ENCODE measurements at regions not wholly inside any gene's neighbourhood (a gene's known extent, or its start where the extent isn't known, plus 50 kb on each side); places are given as distances from the start of the nearest gene placed in this dataset.

DNA sequence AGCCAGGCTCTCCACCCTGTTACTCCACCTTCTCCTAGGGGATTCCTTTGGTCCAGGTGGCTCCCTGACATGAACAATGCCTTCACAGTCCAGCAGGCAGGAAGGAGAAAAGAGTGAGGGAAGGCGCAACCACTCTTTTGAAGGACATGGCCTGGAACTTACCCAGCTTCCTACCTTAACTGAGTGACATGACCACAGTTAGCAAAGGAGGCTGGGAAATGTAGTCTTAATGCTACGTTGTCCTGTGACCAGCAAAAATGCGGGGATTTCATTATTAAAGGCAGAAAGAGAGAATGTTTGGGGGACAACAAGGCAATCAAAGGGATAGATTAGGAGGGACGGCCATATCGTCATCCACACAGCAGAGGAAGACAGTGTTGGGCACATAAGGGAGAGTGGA is 100.3 kb upstream of the ERCC6L2 start:
- H3K4me3 ChIP-seq, result no peak overlapping the region
- DNase-seq (no peak), ATAC-seq (no peak)
- intact Hi-C loops (cut with DNase I), result no loop called here
- peaks cover 5 to 8% of the 10 kb centered on the region in 2 donors for H3K4me1 ChIP-seq
- peaks cover 0 to 31% of the 10 kb centered on the region in 2 donors for H3K27me3 ChIP-seq
- TF ChIP-seq, protein P1, sequence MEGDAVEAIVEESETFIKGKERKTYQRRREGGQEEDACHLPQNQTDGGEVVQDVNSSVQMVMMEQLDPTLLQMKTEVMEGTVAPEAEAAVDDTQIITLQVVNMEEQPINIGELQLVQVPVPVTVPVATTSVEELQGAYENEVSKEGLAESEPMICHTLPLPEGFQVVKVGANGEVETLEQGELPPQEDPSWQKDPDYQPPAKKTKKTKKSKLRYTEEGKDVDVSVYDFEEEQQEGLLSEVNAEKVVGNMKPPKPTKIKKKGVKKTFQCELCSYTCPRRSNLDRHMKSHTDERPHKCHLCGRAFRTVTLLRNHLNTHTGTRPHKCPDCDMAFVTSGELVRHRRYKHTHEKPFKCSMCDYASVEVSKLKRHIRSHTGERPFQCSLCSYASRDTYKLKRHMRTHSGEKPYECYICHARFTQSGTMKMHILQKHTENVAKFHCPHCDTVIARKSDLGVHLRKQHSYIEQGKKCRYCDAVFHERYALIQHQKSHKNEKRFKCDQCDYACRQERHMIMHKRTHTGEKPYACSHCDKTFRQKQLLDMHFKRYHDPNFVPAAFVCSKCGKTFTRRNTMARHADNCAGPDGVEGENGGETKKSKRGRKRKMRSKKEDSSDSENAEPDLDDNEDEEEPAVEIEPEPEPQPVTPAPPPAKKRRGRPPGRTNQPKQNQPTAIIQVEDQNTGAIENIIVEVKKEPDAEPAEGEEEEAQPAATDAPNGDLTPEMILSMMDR (IDR thresholded peaks at IDR 0.05), result no peak
- H3K9me3 ChIP-seq, result no peaks in the 10 kb centered on the region
- H3K27ac ChIP-seq, result no peak overlapping the region
- no peaks in the 10 kb centered on the region for H3K36me3 ChIP-seq

DNA sequence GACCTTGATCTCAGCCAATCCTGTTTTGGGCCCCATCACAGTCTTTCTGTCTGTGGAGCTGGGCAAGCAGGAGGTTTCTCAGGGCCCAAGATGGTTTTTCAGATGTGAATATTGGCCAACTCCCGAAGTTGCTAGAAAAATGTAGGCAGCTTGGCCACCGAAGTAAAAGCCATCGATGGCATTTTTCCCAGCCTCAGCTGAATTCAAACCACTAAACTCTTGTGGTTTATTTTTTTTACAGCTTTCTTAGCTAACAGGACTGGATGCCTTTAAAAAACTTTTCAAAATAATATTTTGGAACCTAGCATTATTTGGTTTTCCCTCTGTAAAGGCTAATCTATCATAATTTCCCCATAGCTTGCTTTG is 102.5 kb upstream of the ERCC6L2 start:
- Histone ChIP-seq H3K4me1 (peaks cover 5 to 8% of the 10 kb centered on the region in 2 donors), H3K27me3 (peaks cover 0 to 32% of the 10 kb centered on the region in 2 donors), H3K4me3 (no peak overlapping the region), H3K27ac (peak overlapping the region in 1 of 2 donors; percentile 30), H3K9me3 (no peaks in the 10 kb centered on the region), H3K36me3 (no peaks in the 10 kb centered on the region)
- TF ChIP-seq, protein P1 (IDR thresholded peaks at IDR 0.05), result no peak
- no peak for ATAC-seq
- intact Hi-C loops (cut with DNase I), result no loop called here
- DNase-seq, result no peak

DNA sequence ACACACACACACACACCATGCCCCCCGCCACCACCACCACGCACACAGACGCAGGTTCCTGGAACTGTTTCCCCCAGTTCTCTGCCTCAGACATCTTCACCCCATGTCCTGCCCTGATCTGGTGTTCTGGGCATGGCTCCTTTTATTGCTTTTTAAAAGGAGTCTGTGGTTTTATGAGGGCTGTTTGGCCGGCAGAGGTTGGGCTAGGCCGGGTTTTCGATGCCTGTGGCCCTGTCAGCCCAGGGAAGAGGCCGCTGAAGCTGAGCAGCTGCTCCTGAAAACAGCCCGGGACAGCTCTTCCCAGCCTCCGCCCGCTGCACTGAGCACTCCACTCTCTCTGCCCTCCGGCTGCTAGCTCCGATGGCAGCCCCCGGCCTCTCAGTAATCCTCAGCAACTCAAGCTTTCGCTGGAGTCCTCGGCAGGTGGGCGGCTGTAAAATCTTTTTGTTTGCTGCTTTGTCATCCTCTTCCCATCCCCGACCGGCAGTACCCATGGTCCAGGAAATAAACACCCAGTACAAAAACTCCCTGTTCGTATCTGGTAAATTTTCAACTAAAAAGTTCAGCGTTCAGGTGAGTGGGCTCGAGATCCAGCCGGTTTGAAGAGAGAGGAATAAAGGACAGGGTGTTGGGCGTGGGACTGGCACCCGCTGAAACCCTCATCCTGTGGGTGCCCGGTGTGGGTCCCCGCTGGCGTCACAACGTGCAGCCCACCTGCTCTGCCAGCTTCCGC is 103.0 kb upstream of the ERCC6L2 start:
- Histone ChIP-seq H3K36me3 (no peaks in the 10 kb centered on the region), H3K4me3 (no peak overlapping the region), H3K27ac (peak overlapping the region in 1 of 2 donors; percentile 30), H3K4me1 (peaks cover 5 to 8% of the 10 kb centered on the region in 2 donors), H3K9me3 (no peaks in the 10 kb centered on the region), H3K27me3 (peaks cover 0 to 32% of the 10 kb centered on the region in 2 donors)
- ATAC-seq (peak; percentile 83), DNase-seq (peak in 3 of 4 donors; percentile 66 to 93 (median 79))
- TF ChIP-seq, protein P1 (IDR thresholded peaks at IDR 0.05), result no peak
- intact Hi-C loops (cut with DNase I), result no loop called here

DNA sequence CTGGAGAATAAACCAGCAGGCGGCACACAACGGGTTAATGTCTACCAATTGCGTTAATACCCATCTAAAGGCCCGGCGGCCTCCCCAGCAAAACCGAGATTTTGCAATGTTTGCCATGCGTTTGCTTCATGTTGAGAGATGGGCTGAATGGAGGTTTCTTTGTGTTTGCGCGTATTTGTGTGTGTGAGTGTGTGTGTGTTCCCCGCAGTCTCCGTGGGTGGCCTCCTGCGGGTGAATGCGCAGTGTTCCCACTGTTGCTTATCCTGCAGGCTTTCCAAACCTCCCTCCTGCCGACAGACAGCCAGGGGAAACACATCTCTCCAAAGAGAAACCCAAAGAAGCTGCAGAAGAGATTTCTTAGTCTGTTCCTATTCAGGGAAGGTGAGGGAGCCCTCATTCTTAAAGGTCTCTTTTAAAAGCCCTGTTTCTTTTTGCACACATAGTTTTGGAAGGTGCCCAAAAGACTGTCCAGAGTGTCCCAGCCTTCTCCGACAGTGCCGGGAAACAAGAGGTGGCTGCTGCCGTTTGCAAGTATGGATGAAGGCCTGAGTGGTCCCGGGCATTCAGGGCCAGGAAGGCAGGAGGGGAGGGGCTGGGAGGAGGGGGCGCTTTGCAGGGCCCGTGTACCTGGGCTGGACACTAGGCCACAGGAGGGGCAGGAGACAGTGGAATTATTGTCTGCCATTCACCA is 103.8 kb upstream of the ERCC6L2 start:
- no peak overlapping the region for H3K4me3 ChIP-seq
- H3K27me3 ChIP-seq, result peaks cover 0 to 32% of the 10 kb centered on the region in 2 donors
- TF ChIP-seq, protein P1 (IDR thresholded peaks at IDR 0.05), result no peak
- DNase-seq (peak in 3 of 4 donors; percentile 50 to 77 (median 60)), ATAC-seq (peak; percentile 57)
- H3K36me3 ChIP-seq, result no peaks in the 10 kb centered on the region
- peaks cover 5 to 8% of the 10 kb centered on the region in 2 donors for H3K4me1 ChIP-seq
- no peaks in the 10 kb centered on the region for H3K9me3 ChIP-seq
- intact Hi-C loops (cut with DNase I), result no loop called here
- H3K27ac ChIP-seq, result no peak overlapping the region

DNA sequence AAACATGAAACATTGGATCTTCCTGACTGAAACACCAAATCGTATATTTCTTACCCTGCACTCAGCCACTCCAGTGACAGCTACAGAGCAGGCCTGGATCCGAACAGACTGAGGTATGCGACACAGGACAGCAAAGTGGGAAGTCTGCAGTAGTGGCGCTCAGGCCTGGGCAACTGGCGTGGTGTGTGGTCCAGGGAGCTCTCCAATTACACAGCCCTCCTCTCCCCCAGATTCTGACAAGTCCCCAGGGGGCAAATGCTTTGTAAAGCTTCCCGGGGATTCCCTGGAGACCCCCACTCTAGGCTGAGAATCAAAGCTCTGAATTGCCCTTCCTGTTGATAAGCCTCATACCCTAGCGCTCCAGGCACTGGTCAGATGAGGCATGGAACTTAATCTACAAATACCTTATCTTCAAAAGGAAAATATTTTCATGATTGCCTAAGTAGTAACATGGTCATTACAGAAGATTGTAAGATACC is 104.8 kb upstream of the ERCC6L2 start:
- ATAC-seq, result no peak
- TF ChIP-seq, protein P1 (IDR thresholded peaks at IDR 0.05), result no peak
- H3K4me1 ChIP-seq, result peaks cover 5 to 8% of the 10 kb centered on the region in 2 donors
- no peaks in the 10 kb centered on the region for H3K36me3 ChIP-seq
- H3K4me3 ChIP-seq, result no peak overlapping the region
- H3K27ac ChIP-seq, result no peak overlapping the region
- peak in 1 of 4 donors; percentile 28 for DNase-seq
- H3K27me3 ChIP-seq, result peaks cover 0 to 32% of the 10 kb centered on the region in 2 donors
- intact Hi-C loops (cut with DNase I), result no loop called here
- no peaks in the 10 kb centered on the region for H3K9me3 ChIP-seq
